ENCODE measurements at regions not wholly inside any gene's neighbourhood (a gene's known extent, or its start where the extent isn't known, plus 50 kb on each side); places are given as distances from the start of the nearest gene placed in this dataset.

DNA sequence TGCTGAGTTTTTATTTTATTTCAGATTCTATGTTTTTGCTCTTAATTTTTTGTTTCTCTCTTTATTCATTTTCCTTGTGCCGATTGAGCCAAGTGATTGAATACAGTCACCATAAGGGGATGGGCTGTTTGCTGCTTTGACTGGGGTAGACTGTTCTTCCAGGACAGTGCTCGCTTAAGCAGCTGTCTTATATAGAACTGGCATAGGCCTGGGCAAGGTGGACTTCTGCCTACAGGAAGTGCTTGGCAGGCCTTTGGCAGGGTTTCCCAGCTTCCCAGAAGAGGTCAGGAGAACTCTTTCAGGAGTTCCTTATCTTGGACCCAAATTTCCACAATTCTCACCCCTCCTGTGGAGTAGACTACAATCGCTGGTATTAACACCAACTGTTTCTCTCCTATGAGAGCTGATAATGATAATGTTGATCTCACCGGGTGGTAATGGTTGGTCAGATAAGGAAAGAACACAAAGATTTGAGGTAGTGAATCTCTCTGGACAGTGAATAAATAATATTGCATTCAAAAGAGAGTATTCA lies 207.5 kb upstream of the ST6GAL2 start:
- TF ChIP-seq POLR2A (IDR thresholded peaks at IDR 0.05; ENCODE audit: low read depth) (no peak), CTCF (IDR thresholded peaks at IDR 0.05) (no peak)

Measured in esophagus muscularis mucosa (tissue), 3 donors.